DMS114 treated with DMSO at 0.1 percent for 48 hours (cell line): ENCODE measurements at regions not wholly inside any gene's neighbourhood (a gene's known extent, or its start where the extent isn't known, plus 50 kb on each side); places are given as distances from the start of the nearest gene placed in this dataset.
"Not testable (repeated sequence)": the region's sequence is repeated elsewhere in the genome, so short reads cannot be mapped to it uniquely, and the experiment has no call there.

Experiments used
- DNase-seq: peaks from one replicate; lab custom pipeline; 2025; ENCODE audit not compliant: unreplicated experiment; lab: John Stamatoyannopoulos, UW

DNA sequence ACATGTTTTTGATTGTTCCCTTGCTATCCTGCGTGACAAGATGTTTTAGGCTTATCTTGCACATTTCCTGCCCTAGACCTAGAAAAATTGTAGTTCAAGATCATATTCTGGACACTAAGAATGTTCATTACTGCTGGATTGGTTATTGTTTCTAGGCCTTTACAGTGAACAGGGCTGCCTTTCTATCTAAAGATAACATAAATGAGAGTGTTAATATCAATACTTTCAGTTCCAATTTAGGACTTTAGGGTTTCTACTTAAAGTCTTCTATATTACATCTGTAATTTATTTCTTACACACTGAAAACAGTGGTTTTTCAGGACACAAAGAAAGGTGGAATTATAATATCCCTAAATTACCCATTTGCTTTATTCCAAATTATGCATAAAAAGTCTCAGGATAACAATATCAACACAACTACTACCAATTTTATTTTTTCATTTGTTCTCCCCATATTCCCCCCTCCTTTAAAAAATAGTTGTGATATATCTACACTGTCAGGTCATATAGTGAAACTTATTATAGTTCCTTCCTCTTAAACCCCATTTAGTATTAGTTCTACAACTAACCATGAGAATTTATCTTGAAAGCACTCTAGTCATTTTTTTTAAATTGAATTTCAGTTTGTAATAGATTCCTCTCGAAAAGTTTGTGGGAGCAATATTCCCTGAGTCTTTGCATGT is 293.9 kb upstream of the RIOK2 start:
- no peak for DNase-seq

DNA sequence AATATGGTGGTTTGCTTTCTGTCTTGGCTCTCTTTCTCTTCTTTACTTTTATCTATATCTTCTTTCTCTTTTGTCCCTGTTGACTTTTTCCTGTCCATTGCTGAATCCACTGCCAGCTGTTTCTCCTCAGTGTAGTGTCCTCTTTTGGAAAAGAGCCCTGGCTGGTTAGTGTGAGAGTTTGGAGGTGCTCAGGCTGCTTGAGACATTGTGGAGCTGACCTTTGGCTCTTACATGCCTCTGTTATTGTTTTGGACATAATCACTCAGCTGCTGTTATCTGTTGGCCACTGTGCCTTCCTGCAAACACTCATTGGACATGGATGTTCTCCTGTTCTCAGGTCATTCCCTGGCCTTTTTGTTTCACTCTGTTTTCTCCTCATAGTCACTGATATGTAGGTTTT is 295.4 kb upstream of the RIOK2 start:
- no peak for DNase-seq

DNA sequence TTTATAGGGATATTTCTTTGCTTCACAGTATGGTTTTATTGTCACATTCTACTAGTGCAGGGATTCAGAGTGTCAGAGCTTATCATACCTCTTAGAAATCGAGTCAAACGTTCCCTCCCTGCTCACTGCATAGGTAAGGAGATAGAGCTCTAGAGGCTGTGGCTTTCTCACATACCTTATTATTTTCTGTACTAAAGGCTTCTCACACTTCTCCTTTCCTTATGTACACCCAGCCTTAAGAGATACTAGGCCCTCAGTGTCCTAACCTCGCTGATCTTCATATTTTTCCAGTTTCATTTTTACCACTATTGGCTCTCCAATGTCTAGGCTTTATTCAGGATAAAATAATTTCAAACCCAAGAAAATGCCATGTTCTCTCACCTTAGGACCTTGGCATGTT is 297.3 kb upstream of the RIOK2 start:
- DNase-seq = no peak

DNA sequence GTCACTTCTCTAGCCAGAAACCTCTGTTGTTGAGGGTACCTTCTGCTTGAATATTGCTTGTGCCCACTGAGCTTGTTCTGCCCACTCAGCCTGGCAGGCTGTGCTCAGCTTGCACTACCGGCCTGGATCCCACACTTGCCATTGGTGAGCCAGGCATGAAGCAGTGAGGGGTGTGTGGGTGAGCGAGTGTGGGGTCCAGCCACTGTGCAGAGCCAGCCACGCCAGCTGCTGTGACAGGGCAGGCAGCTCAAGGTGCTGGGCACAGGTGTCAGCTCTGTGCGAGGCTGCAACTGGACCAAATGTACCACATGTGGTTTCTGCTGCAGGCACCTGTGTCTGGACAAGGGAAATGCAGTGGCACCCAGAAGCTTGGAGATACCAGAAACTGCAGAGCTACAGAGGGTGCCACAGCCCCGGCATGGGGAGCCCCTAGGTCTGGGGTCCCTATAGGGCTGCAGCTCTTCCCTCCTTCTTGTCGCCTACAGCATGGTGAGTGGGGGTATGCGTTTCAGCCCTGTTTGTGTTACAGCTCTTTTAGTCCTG is 305.1 kb upstream of the RIOK2 start:
- DNase-seq = no peak

DNA sequence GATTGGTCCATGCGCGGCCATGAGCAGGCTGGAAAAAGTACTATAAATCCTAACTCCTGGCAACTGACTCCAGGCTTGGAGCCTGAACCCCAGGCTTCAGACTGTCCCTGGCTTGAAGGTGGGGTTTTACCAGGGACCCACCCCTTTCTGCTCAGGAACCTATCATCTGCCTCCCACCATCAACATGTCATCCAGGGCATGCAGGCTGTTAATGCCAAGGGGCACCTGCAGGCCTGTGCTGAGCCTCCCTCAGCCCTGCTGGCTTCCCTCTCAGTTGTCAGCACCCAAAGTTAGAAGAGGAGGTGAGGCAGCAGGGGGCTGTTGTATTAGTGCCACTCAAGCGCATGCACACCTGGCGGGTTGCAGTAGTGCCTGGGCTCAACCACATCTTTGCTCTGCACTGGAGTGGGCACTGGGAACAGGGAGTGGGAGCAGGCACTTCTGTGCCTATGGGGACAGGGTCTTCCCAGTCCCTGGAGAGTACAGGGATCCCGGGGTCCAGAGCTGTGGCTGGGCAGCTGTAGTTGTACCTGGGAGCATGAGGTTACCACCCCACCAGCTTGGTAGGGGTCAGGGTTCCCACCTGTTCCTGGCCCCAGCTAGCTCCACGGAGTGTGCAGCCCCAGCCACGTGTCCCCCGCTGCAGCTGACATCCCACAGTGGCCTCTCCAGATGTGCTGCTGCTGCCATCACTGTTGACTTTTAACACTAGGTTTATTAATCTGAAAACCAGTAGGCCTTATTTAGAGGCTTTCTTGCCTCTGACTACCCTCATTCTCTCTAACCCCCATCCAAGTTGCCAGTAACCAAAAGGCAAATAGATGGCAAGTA is 306.2 kb upstream of the RIOK2 start:
- no peak for DNase-seq

DNA sequence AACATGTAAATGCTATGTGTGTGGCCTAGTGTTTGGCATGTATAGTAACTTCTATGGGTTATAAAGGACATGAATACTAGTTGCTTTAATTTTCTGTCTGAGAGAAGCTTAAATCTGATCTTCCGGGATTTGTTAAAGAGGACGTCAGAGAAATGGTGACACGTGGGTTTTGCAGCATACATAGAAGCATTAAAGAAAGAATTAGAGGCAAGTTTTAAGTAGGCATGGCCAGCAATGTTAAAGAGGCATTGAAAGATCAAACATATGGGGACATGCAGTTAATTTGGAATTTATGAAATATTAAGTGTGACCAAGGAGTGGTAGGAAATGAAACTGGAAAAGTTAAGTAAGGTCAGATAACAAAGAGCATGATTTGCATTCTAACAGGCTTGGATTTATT is 311.4 kb upstream of the RIOK2 start:
- DNase-seq = no peak

DNA sequence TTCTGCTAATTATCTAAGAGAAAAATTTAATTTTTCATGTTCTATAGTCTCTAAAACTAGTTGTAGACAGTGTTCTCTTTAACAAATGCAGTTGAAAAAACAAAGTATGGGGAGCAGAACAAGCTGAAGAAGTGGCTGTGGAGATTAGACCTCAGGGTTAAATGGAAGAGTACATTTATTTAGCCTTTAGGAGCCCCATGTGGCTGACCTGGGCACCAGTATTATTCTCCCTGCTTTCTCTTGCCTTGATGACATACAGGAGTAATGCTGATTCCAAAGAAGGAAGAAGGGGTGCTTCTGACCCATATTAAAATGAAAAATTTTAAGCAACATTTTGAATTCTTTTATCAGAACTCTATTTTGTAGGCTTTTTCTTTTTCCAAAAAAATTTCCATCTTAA is 312.3 kb upstream of the RIOK2 start:
- DNase-seq = no peak

DNA sequence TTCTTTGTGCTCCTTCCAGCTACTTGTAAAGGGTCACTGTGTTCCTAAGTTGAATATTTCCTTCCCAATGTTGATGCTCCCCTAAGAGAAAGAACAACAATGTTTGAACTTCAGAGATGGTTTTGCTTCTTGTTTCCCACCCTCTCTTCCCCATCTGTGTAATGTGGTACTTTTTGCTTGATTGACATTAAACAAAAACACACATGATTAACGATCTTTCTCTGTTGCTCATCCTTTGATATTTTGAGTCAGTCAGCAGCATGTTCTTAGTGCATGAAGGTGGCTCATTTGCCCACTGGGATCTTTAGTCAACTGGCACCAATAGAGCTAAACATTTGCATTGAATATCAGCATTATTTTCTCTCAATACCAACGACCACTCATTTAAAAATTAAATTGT is 313.0 kb upstream of the RIOK2 start:
- DNase-seq = no peak

DNA sequence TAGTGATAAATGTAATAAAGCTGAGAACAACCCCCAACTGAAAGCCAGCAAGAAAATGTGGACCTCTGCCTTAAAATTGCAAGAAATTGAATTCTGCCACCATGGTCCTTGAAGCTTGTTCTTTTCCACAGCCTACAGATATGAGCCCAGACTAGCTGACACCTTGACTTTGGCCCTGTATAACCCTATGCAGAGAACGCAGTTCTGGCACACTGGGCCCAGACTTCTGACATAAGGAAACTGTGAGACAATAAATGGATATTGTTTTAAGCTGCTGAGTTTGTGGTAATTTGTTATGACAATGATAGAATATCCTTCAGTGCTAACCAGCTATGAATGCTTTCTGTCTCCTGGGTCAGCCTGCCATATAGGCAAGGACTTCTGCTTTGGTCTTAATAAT is 315.6 kb upstream of the RIOK2 start:
- DNase-seq = no peak

DNA sequence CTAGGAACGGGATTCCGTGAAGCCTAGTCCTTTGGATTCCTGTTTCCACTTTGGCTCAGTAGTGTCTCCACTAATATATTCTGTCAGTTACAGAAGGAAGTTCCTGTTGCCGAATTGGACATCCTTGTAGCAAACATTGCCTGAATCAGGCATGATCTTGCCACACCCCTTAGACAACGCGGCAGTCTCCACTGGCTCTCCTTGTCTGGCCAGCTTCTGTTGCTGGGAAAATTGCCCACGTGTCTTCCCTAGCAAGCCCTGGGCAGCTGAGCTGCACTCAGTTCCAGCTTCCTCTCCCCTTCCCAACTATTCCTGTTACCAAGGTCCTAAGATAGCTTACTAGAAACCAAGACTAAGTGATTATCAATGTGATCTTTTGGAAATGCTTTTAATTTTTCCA is 316.6 kb upstream of the RIOK2 start:
- no peak for DNase-seq

DNA sequence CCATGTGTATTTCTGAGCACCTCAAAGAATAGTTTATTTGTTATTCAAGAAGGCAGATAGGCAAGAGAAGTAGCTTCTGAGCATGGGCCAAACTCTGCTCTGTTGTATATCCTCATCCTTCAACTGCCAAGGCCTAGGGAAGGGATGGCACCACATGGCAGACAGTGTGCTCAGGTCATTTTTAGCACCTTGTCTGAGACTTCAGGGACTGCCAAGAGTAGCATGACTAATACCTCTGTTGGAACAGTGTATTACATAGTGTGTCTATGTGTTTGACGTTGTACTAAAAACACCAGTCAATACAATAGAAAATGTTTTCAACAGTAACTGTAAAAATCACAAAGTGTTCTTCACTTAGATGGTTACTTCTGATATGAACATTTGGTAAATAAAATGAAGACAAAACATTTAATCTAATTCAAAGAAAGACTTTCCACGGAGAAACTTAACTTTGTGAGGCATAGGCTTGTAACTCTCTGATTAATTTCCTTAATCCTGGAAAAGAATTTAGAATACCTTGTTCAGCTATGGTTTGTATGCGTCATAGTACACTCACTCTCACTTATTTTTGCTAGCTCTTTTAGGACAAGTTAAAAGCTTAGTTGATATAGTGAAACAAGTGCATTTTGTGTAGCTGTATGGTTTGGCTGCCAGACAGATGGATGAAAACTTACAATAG is 318.4 kb upstream of the RIOK2 start:
- DNase-seq = no peak

DNA sequence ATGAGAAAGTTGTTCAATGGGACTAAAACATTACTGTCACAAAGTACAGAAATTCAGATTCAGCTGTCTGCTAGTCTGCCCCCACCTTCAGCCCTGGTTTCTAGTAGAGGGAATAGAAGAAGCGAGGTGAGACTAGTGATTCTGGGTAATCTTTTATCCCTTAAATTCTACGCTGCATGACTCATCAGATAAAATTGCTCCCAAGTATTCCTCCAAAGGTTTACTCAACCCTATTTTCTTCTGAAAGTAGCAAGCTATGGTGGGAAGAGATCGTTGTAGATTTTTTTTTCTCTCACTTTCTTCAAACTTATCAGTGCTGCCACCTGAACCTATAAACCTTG is 318.9 kb upstream of the RIOK2 start:
- no peak for DNase-seq

DNA sequence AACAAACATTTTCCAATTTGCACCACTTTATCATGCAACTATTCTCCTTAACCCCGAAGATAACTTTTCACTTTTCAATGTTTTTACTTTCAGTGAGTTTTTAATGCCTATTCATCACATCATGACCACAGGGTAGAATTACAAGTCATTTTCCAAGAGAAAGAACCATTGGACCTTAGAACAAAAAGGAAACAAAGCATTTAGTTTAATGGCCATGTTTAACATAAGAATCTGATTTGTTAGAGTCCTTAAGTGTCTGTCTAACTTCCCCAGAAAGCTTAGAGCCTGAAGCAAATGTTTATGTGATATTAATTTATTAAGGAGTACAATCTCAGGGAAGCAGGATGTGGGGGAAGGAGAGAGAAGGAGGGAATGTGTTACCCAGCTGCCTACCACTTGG is 325.8 kb upstream of the RIOK2 start:
- no peak for DNase-seq

DNA sequence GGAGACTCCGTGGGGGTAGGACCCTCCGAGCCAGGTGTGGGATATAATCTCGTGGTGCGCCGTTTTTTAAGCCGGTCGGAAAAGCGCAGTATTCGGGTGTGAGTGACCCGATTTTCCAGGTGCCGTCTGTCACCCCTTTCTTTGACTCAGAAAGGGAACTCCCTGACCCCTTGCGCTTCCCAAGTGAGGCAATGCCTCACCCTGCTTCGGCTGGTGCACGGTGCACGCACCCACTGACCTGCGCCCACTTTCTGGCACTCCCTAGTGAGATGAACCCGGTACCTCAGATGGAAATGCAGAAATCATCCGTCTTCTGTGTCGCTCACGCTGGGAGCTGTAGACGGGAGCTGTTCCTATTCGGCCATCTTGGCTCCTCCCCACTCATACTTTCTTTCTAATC is 336.5 kb upstream of the RIOK2 start:
- DNase-seq = not testable (repeated sequence)

DNA sequence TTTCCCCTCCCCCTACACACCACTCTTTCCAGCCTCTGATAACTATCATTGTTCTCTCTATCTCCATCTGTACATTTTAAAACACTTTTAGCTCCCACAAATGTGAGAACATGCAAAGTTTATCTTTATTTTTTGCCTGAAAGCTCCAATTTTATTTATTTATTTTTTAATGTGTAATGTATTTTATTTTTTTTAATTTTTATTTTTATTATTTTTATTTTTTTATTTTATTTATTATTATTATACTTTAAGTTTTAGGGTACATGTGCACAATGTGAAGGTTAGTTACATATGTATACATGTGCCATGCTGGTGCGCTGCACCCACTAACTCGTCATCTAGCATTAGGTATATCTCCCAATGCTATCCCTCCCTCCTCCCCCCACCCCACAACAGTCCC is 340.3 kb upstream of the RIOK2 start:
- not testable (repeated sequence) for DNase-seq

DNA sequence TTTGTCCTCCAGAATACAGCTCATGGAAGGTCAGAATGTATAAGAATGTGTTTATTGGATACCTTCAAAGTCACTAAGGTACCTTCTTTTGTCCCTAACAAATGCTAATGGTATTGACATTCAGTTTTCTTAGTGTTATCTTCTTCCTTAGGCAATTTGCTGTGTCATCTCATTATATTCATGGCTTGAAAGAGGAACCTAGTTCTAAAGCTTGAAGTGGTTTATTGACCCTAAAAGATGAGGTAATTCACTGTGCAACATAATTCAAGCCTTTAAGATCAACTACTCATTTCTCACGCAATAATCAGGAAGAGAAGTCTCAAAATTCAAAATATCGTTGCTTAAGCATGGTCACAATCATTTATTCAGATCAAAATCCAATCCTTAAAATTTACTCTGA is 342.7 kb upstream of the RIOK2 start:
- no peak for DNase-seq

DNA sequence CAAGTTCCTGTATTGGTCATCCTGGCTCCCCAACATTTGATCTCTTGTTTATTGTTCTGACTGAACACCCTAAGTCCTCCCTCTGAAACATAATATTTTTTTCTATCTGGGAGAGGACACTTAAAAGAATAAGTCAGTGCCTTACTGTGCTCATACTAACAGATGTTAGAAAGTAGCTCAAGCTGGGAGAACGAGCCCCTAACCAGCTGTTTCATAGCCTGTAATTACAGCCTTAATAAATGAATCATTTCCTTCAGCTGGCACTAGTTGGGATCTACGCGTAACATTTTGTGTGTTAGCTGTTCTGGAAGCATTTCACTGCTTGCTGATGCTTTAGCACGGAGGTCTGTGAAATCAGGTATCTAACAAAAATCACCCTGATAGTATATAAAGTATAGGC is 345.9 kb upstream of the RIOK2 start:
- DNase-seq = no peak

DNA sequence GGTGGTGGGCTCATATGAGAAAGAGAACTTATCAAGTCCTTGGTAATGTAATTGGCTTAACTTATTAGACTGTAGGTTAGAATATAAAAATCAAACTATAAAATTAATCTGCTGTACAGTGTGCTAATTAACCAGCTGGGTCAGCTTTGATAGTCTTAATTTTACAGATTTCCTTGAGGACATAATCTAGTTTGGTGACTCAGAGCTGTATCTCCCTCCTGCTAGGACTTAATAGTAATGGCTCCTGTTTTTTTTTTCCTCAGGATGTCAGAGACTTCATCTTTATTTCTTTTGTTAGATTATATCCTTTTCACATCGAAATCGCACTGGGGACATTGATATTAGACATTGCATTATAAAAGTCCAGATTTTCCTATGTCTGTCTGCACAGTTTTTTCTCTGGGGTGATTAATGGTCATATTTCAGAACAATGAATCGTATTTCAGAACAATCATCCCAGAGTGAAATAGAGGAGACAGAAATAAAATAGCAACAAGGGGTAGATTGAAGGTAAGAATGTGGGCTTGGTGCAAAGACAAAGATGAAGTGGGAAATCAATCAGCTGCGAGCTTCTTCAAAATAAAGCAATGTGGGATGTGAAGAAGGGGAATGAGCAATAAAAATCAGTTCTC is 346.4 kb upstream of the RIOK2 start:
- DNase-seq = no peak

DNA sequence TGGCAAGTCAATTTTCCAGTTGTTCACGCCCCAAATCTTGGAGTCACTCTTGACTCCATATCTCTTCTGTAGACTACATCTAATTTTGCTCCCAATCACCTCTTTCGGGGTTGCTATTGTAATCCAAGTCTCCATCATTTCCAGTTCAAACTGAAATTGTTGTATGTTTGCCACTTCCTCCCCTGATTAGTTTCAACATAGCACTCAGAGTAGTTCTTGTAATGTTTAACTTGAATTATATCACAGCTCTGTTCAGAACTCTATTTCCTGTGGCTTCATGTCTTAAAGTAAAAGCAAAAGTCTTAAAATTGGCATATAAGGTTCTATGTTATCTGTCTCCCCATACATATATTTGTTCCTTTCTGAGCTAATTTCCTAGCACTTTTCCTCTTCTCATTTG is 348.5 kb upstream of the RIOK2 start:
- DNase-seq = no peak

DNA sequence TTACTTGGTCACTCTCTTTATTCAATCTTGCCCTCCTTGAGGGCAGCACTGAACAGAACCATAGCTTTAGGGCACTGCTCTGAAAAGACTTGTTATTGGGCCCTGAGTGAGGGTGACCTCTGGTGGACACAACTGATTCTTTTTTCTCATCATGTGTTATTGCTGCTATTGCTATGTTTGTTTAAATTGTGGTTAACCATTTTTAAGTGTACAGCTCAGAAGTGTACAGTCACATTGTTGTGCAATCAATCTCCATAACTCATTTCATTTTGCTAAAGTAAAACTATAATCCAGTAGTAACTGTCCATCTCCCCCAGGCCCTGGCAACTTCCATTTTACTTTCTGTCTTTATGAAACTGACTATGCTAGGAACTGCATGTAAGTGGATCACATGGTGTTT is 351.1 kb upstream of the RIOK2 start:
- peak; percentile 53 for DNase-seq

DNA sequence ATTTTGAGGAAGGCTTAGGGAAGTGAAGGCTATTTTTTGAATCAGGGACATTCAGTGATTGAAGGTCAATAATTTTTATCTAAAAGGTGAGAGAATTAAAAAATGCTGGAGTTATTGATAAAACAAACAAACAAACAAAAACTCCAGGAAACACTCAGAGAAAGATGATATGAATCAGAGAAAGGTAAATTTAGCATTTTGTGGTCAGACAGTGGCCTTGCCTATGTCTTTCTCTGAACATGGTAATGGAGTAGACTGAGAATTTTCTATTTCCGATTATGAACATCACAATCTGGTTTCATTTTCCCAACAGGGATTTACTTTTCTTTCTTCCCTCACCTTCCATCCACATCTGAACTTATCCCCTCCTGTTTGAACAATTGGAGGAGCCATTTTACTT is 353.6 kb upstream of the RIOK2 start:
- DNase-seq = no peak

DNA sequence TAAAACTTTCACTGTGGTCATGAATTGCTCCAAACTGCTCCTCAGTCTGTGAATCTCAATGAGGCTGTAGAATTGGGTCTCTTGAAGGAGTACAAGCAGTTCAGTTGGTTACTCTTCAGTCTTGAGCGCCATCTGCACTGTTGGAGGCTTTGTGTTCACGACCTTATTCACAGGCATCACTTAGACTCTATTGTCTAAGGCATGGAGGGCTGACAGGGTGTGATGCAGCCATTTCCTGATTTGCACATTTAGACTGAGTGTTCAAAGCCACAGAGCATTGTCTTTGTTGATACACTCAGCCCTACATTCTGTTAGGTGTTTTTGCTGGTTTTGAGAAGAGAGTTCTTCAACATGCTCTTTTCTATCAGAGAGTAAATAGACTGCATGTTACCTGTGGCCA is 355.9 kb upstream of the RIOK2 start:
- no peak for DNase-seq
